ENCODE measurements at regions not wholly inside any gene's neighbourhood (a gene's known extent, or its start where the extent isn't known, plus 50 kb on each side); places are given as distances from the start of the nearest gene placed in this dataset.
"Not testable (repeated sequence)": the region's sequence is repeated elsewhere in the genome, so short reads cannot be mapped to it uniquely, and the experiment has no call there.

GRCh38 chr11:34773826-34774225 lies 142.4 kb downstream of the APIP start:
- CTCF ChIA-PET: no interaction called here
- no peak for ATAC-seq
- no peaks in the 10 kb centered on the region for H3K4me1 Mint-ChIP-seq (ENCODE audit: low read depth)
- H3K4me3 Mint-ChIP-seq: no peak overlapping the region
- H3K36me3 Mint-ChIP-seq (ENCODE audit: low read depth): no peaks in the 10 kb centered on the region
- POLR2A ChIA-PET: no interaction called here
- no peak overlapping the region for H3K27ac Mint-ChIP-seq
- no peak for DNase-seq
- H3K9me3 Mint-ChIP-seq (ENCODE audit: insufficient read depth): no peaks in the 10 kb centered on the region
- peaks cover 32% of the 10 kb centered on the region for H3K27me3 Mint-ChIP-seq (ENCODE audit: low read depth)

- no peak for DNase-seq
- Mint-ChIP-seq H3K4me1 (ENCODE audit: low read depth) (no peaks in the 10 kb centered on the region), H3K4me3 (no peak overlapping the region), H3K36me3 (ENCODE audit: low read depth) (no peaks in the 10 kb centered on the region), H3K27ac (no peak overlapping the region), H3K27me3 (ENCODE audit: low read depth) (peaks cover 37% of the 10 kb centered on the region), H3K9me3 (ENCODE audit: insufficient read depth) (no peaks in the 10 kb centered on the region)
- CTCF ChIA-PET: no interaction called here
- POLR2A ChIA-PET: no interaction called here
- no peak for ATAC-seq
These were observed 143.0 kb downstream of the APIP start for GRCh38 chr11:34773211-34773610.

- Mint-ChIP-seq H3K9me3 (ENCODE audit: insufficient read depth) (peaks cover 3% of the 10 kb centered on the region), H3K27me3 (ENCODE audit: low read depth) (peaks cover 27% of the 10 kb centered on the region), H3K27ac (no peak overlapping the region), H3K4me3 (no peak overlapping the region), H3K4me1 (ENCODE audit: low read depth) (no peaks in the 10 kb centered on the region), H3K36me3 (ENCODE audit: low read depth) (no peaks in the 10 kb centered on the region)
- ChIA-PET POLR2A (no interaction called here), CTCF (no interaction called here)
- DNase-seq (no peak), ATAC-seq (no peak)
These were observed 146.1 kb downstream of the APIP start for GRCh38 chr11:34770111-34770510.

- Mint-ChIP-seq H3K36me3 (ENCODE audit: low read depth) (no peaks in the 10 kb centered on the region), H3K4me3 (no peak overlapping the region), H3K27me3 (ENCODE audit: low read depth) (peaks cover 21% of the 10 kb centered on the region), H3K9me3 (ENCODE audit: insufficient read depth) (peaks cover 3% of the 10 kb centered on the region), H3K27ac (no peak overlapping the region), H3K4me1 (ENCODE audit: low read depth) (no peaks in the 10 kb centered on the region)
- no peak for DNase-seq
- ATAC-seq: no peak
- ChIA-PET CTCF (no interaction called here), POLR2A (no interaction called here)
These were observed 147.0 kb downstream of the APIP start for GRCh38 chr11:34769224-34769623.

- CTCF ChIA-PET; ATAC-seq; POLR2A ChIA-PET; H3K4me3 Mint-ChIP-seq; H3K27ac Mint-ChIP-seq; H3K4me1 Mint-ChIP-seq (ENCODE audit: low read depth); H3K9me3 Mint-ChIP-seq (ENCODE audit: insufficient read depth); DNase-seq; H3K36me3 Mint-ChIP-seq (ENCODE audit: low read depth); H3K27me3 Mint-ChIP-seq (ENCODE audit: low read depth): not testable (repeated sequence)
These were observed 141.7 kb downstream of the EHF start for GRCh38 chr11:34762625-34763024.

GRCh38 chr11:34758262-34758661 lies 137.4 kb downstream of the EHF start:
- H3K27me3 Mint-ChIP-seq (ENCODE audit: low read depth): peaks cover 8% of the 10 kb centered on the region
- POLR2A ChIA-PET: no interaction called here

GRCh38 chr11:34757026-34757451 lies 136.1 kb downstream of the EHF start:
- POLR2A ChIA-PET: no interaction called here
- peaks cover 8% of the 10 kb centered on the region for H3K27me3 Mint-ChIP-seq (ENCODE audit: low read depth)
- H3K4me1 Mint-ChIP-seq (ENCODE audit: low read depth): no peaks in the 10 kb centered on the region
- DNase-seq (no peak), ATAC-seq (no peak)
- H3K9me3 Mint-ChIP-seq (ENCODE audit: insufficient read depth): no peaks in the 10 kb centered on the region
- CTCF ChIA-PET: no interaction called here
- H3K4me3 Mint-ChIP-seq: no peak overlapping the region
- H3K36me3 Mint-ChIP-seq (ENCODE audit: low read depth): no peaks in the 10 kb centered on the region
- no peak overlapping the region for H3K27ac Mint-ChIP-seq

More at GRCh38 chr11:34758262-34758661, 137.4 kb downstream of the EHF start:
- Mint-ChIP-seq H3K4me3 (no peak overlapping the region), H3K4me1 (ENCODE audit: low read depth) (no peaks in the 10 kb centered on the region), H3K36me3 (ENCODE audit: low read depth) (no peaks in the 10 kb centered on the region), H3K9me3 (ENCODE audit: insufficient read depth) (no peaks in the 10 kb centered on the region), H3K27ac (no peak overlapping the region)
- no peak for DNase-seq
- no peak for ATAC-seq
- CTCF ChIA-PET: no interaction called here

GRCh38 chr11:34756591-34756990 lies 135.7 kb downstream of the EHF start:
- Mint-ChIP-seq H3K36me3 (ENCODE audit: low read depth) (no peaks in the 10 kb centered on the region), H3K27ac (no peak overlapping the region), H3K27me3 (ENCODE audit: low read depth) (peaks cover 10% of the 10 kb centered on the region), H3K9me3 (ENCODE audit: insufficient read depth) (no peaks in the 10 kb centered on the region), H3K4me3 (no peak overlapping the region), H3K4me1 (ENCODE audit: low read depth) (no peaks in the 10 kb centered on the region)
- ChIA-PET CTCF (no interaction called here), POLR2A (no interaction called here)
- DNase-seq (no peak), ATAC-seq (no peak)

- DNase-seq (no peak), ATAC-seq (no peak)
- no peak overlapping the region for H3K27ac Mint-ChIP-seq
- ChIA-PET POLR2A (no interaction called here), CTCF (no interaction called here)
- H3K36me3 Mint-ChIP-seq (ENCODE audit: low read depth): no peaks in the 10 kb centered on the region
- H3K27me3 Mint-ChIP-seq (ENCODE audit: low read depth): peaks cover 11% of the 10 kb centered on the region
- H3K4me1 Mint-ChIP-seq (ENCODE audit: low read depth): no peaks in the 10 kb centered on the region
- no peak overlapping the region for H3K4me3 Mint-ChIP-seq
- no peaks in the 10 kb centered on the region for H3K9me3 Mint-ChIP-seq (ENCODE audit: insufficient read depth)
These were observed 134.8 kb downstream of the EHF start for GRCh38 chr11:34755671-34756070.

- H3K36me3 Mint-ChIP-seq (ENCODE audit: low read depth): no peaks in the 10 kb centered on the region
- no peaks in the 10 kb centered on the region for H3K9me3 Mint-ChIP-seq (ENCODE audit: insufficient read depth)
- H3K4me3 Mint-ChIP-seq: no peak overlapping the region
- no peak for DNase-seq
- H3K27me3 Mint-ChIP-seq (ENCODE audit: low read depth): peaks cover 7% of the 10 kb centered on the region
- no peak overlapping the region for H3K27ac Mint-ChIP-seq
- POLR2A ChIA-PET: no interaction called here
- H3K4me1 Mint-ChIP-seq (ENCODE audit: low read depth): no peaks in the 10 kb centered on the region
- no peak for ATAC-seq
- CTCF ChIA-PET: no interaction called here
These were observed 133.4 kb downstream of the EHF start for GRCh38 chr11:34754171-34754823.

- Mint-ChIP-seq H3K4me3 (no peak overlapping the region), H3K9me3 (ENCODE audit: insufficient read depth) (no peaks in the 10 kb centered on the region), H3K36me3 (ENCODE audit: low read depth) (no peaks in the 10 kb centered on the region), H3K27ac (no peak overlapping the region), H3K27me3 (ENCODE audit: low read depth) (peaks cover 3% of the 10 kb centered on the region), H3K4me1 (ENCODE audit: low read depth) (no peaks in the 10 kb centered on the region)
- no peak for DNase-seq
- CTCF ChIA-PET: no interaction called here
- ATAC-seq: no peak
- POLR2A ChIA-PET: no interaction called here
These were observed 130.0 kb downstream of the EHF start for GRCh38 chr11:34750692-34751405.

GRCh38 chr11:34749666-34750659 lies 129.1 kb downstream of the EHF start:
- Mint-ChIP-seq H3K27ac (no peak overlapping the region), H3K9me3 (ENCODE audit: insufficient read depth) (no peaks in the 10 kb centered on the region), H3K27me3 (ENCODE audit: low read depth) (peaks cover 5% of the 10 kb centered on the region), H3K4me1 (ENCODE audit: low read depth) (no peaks in the 10 kb centered on the region), H3K36me3 (ENCODE audit: low read depth) (no peaks in the 10 kb centered on the region), H3K4me3 (no peak overlapping the region)
- POLR2A ChIA-PET: no interaction called here
- CTCF ChIA-PET: no interaction called here
- no peak for ATAC-seq
- DNase-seq: no peak

Measured in activated CD8-positive, alpha-beta T cell treated with anti-CD3 and anti-CD28 coated beads, Interleukin-2, amount 10 ng/mL, durations not matched to agents 7 days and 5 days (primary cell).